K562 (cell line): ENCODE measurements at regions not wholly inside any gene's neighbourhood (a gene's known extent, or its start where the extent isn't known, plus 50 kb on each side); places are given as distances from the start of the nearest gene placed in this dataset.

Experiments used
- ATAC-seq: fragments of 200-7000 bp; cut with Tn5 transposase; 3 replicates; pipeline ENCODE4 v1.9.1; 2020; ENCODE audit warnings: moderate library complexity
- BruUV-seq: library from RNA; stranded (reverse); fragments of 400-500 nt; replicated peaks from 2 replicates; lab custom pipeline; 2021; lab: Mats Ljungman, UMichigan
- CTCF ChIA-PET: fragments of 300-600 bp; formaldehyde crosslinking; extraction: SDS; loops from one replicate; lab custom pipeline; 2021; ENCODE audit warnings: low intra/inter-chr PET ratio; lab: Yijun Ruan, JAX
- POLR2A ChIA-PET: fragments of 300-600, 350-650 bp; sonication (Branson Sonifier 250); formaldehyde crosslinking; extraction: SDS; loops from one replicate; lab custom pipeline; 2021; ENCODE audit warnings: antibody characterized with exemption, inconsistent platforms; lab: Yijun Ruan, JAX
- DNase-seq, 4 experiments: peaks; one replicate each; pipeline versions ENCODE4 v3.0.0 to v3.0.0-alpha.2; 2011 to 2018; ENCODE audit warnings: low spot score in 3 of 4, mixed read lengths in 3 of 4; ENCODE audit errors: extremely low read depth in 1 of 4
- FAIRE-seq: peaks from 2 replicates; lab custom pipeline; 2011; peaks lifted over from hg19 to GRCh38; lab: Jason Lieb, UNC
- H2AFZ ChIP-seq: 2 replicates; pipeline ENCODE4 v1.6.0; 2011; ENCODE audit warnings: low read depth, low read length, control low read depth, inconsistent platforms
- H3K27ac ChIP-seq: fragments of 200-600 bp; 3 replicates; pipeline ENCODE4 v1.8.0; 2011; ENCODE audit warnings: low read depth, mild to moderate bottlenecking, control low read depth, inconsistent platforms, low read length, moderate library complexity, mixed read lengths; ENCODE audit errors: extremely low read depth
- H3K27me3 ChIP-seq, 2 experiments: fragments of 300-600 bp in 1 of 2; 2 replicates in 1 of 2; 3 replicates in 1 of 2; pipeline versions ENCODE4 v1.6.0 to v1.8.0; 2011; ENCODE audit warnings: inconsistent platforms in 2 of 2, low read length in 2 of 2, mild to moderate bottlenecking in 1 of 2, mixed read lengths in 1 of 2, moderate library complexity in 1 of 2; ENCODE audit not compliant: control insufficient read depth in 2 of 2, insufficient read depth in 2 of 2
- H3K36me3 ChIP-seq: fragments of 300-600 bp; 3 replicates; pipeline ENCODE4 v1.8.0; 2011; ENCODE audit warnings: mild to moderate bottlenecking, low read length, inconsistent platforms; ENCODE audit not compliant: control insufficient read depth, insufficient read depth
- H3K4me1 ChIP-seq, 2 experiments: fragments of 200-600 bp in 1 of 2; replicated peaks in 1 of 2; 2 replicates in 1 of 2; 3 replicates in 1 of 2; pipeline versions ENCODE4 v1.5.1 to v1.8.0; 2011; ENCODE audit warnings: inconsistent platforms in 2 of 2, low read length in 2 of 2, mild to moderate bottlenecking in 1 of 2, mixed read lengths in 1 of 2, moderate library complexity in 1 of 2; ENCODE audit not compliant: control insufficient read depth in 2 of 2, insufficient read depth in 2 of 2
- H3K4me2 ChIP-seq: 2 replicates; pipeline ENCODE4 v1.6.1; 2011; ENCODE audit warnings: low read length, control low read depth, inconsistent platforms, mixed read lengths; ENCODE audit not compliant: insufficient read depth
- H3K4me3 ChIP-seq: fragments of 200-600 bp; sonication (generic), shearing (Covaris generic); 2 replicates; pipeline ENCODE4 v1.5.1; 2016; ENCODE audit warnings: control low read depth, inconsistent platforms
- H3K79me2 ChIP-seq: fragments of 200-600 bp; 3 replicates; pipeline ENCODE4 v1.8.0; 2011; ENCODE audit warnings: low read length, inconsistent platforms; ENCODE audit not compliant: control insufficient read depth, insufficient read depth
- H3K9ac ChIP-seq, 2 experiments: 2 replicates each; pipeline versions ENCODE4 v1.6.0 to v1.6.1; 2011; ENCODE audit warnings: low read depth in 2 of 2, low read length in 2 of 2, control low read depth in 1 of 2, inconsistent platforms in 1 of 2, mild to moderate bottlenecking in 1 of 2, mixed read lengths in 1 of 2; ENCODE audit not compliant: insufficient read depth in 1 of 2
- H3K9me1 ChIP-seq: one replicate; pipeline ENCODE4 v1.6.0; 2011; ENCODE audit warnings: inconsistent platforms, mild to moderate bottlenecking, low read length, moderate library complexity; ENCODE audit not compliant: control insufficient read depth, insufficient read depth
- H3K9me3 ChIP-seq: replicated peaks from 2 replicates; pipeline ENCODE4 v1.5.1; 2011; ENCODE audit warnings: low read depth, low read length, inconsistent platforms; ENCODE audit not compliant: control insufficient read depth, insufficient read depth
- H4K20me1 ChIP-seq: replicated peaks from 2 replicates; pipeline ENCODE4 v1.6.1; 2011; ENCODE audit warnings: low read length, inconsistent platforms, mixed read lengths; ENCODE audit not compliant: control insufficient read depth, insufficient read depth
- CCAR2 ChIP-seq: fragments of 200-400 bp; formaldehyde crosslinking; IDR thresholded peaks from 2 replicates; pipeline ENCODE4 v1.6.1; 2017; ENCODE audit warnings: mild to moderate bottlenecking, low read depth, low read length
- CREB3L1 ChIP-seq: fragments of 450-650 bp; IDR thresholded peaks from 2 replicates; pipeline ENCODE4 v1.6.1; 2014; ENCODE audit warnings: low read depth, mild to moderate bottlenecking, moderate library complexity, borderline replicate concordance
- CTBP1 ChIP-seq: fragments of 450-650 bp; IDR thresholded peaks from 2 replicates; pipeline ENCODE4 v1.6.1; 2016; ENCODE audit warnings: borderline replicate concordance
- E2F1 ChIP-seq: sonication (generic); formaldehyde crosslinking; IDR thresholded peaks from 2 replicates; pipeline ENCODE4 v1.8.1; 2023; ENCODE audit warnings: mild to moderate bottlenecking, missing genetic modification reagents, moderate library complexity
- GABPA ChIP-seq: fragments of 200-800 bp; sonication (Bioruptor generic); conservative IDR thresholded peaks from 2 replicates; pipeline ENCODE4 v1.6.1; 2016; ENCODE audit warnings: low read depth, missing genetic modification characterization, missing compliant biosample characterization
- MAFF ChIP-seq: IDR thresholded peaks from 2 replicates; pipeline ENCODE4 v1.6.1; 2012; ENCODE audit warnings: low read length, improper control_type of control experiment
- MAFG ChIP-seq: fragments of 450-650 bp; conservative IDR thresholded peaks from 2 replicates; pipeline ENCODE4 v1.6.1; 2016; ENCODE audit warnings: missing genetic modification characterization, missing compliant biosample characterization
- MAFK ChIP-seq: IDR thresholded peaks from 2 replicates; pipeline ENCODE4 v1.6.1; 2011; ENCODE audit warnings: low read length, improper control_type of control experiment
- NCOA4 ChIP-seq: fragments of 450-650 bp; IDR thresholded peaks from 2 replicates; pipeline ENCODE4 v1.6.1; 2018; ENCODE audit warnings: mild to moderate bottlenecking; ENCODE audit not compliant: partially characterized antibody
- PHF20 ChIP-seq: fragments of 450-650 bp; IDR thresholded peaks from 2 replicates; pipeline ENCODE4 v1.6.1; 2018; ENCODE audit not compliant: partially characterized antibody
- RB1 ChIP-seq: fragments of 450-650 bp; IDR thresholded peaks from 2 replicates; pipeline ENCODE4 v1.6.1; 2017; ENCODE audit warnings: low read depth, mild to moderate bottlenecking
- RBM22 ChIP-seq: fragments of 200-400 bp; formaldehyde crosslinking; IDR thresholded peaks from 2 replicates; pipeline ENCODE4 v1.6.1; 2018; ENCODE audit warnings: low read length, low read depth; ENCODE audit not compliant: poor library complexity, severe bottlenecking
- SAFB ChIP-seq: fragments of 200-400 bp; formaldehyde crosslinking; IDR thresholded peaks from 2 replicates; pipeline ENCODE4 v1.6.1; 2017; ENCODE audit warnings: low read depth, low read length, borderline replicate concordance
- STAT5B ChIP-seq: fragments of 250-450 bp; sonication (Bioruptor Pico); IDR thresholded peaks from 2 replicates; pipeline ENCODE4 v1.8.0; 2021; ENCODE audit warnings: mild to moderate bottlenecking, inconsistent platforms
- TAF1 ChIP-seq: IDR thresholded peaks from 2 replicates; pipeline ENCODE4 v1.6.1; 2011; ENCODE audit warnings: mild to moderate bottlenecking, low read length, moderate library complexity; ENCODE audit not compliant: insufficient read depth, control insufficient read depth, severe bottlenecking; ENCODE audit errors: extremely low read depth
- ZBED1 ChIP-seq: IDR thresholded peaks from 2 replicates; pipeline ENCODE4 v1.6.1; 2014
- ZFPM2 ChIP-seq: fragments of 250-450 bp; sonication (Bioruptor Pico); IDR thresholded peaks from 2 replicates; pipeline ENCODE4 v1.5.1; 2022; ENCODE audit warnings: mild to moderate bottlenecking
- ZNF316 ChIP-seq: fragments of 450-650 bp; IDR thresholded peaks from 2 replicates; pipeline ENCODE4 v1.6.1; 2016
- WGBS: fragments of 100-300 bp; shearing (Covaris generic); methylation state at CpG from one replicate; pipeline ENCODE4 v1.1.6; 2016; ENCODE audit warnings: low coverage, mixed read lengths; ENCODE audit not compliant: insufficient coverage; ENCODE audit errors: missing lambda C conversion rate; 5-methylcytosine and 5-hydroxymethylcytosine counted together
- in situ Hi-C: fragments of 300-500 bp; cut with MboI; formaldehyde crosslinking; loops from 4 replicates; pipeline ENCODE4 v1.15.0; 2018; ENCODE audit warnings: inconsistent platforms, mixed read lengths
- intact Hi-C: fragments of 100-400 bp; cut with micrococcal nuclease; formaldehyde crosslinking; loops from 2 replicates; pipeline ENCODE4 v1.14.2; 2022

DNA sequence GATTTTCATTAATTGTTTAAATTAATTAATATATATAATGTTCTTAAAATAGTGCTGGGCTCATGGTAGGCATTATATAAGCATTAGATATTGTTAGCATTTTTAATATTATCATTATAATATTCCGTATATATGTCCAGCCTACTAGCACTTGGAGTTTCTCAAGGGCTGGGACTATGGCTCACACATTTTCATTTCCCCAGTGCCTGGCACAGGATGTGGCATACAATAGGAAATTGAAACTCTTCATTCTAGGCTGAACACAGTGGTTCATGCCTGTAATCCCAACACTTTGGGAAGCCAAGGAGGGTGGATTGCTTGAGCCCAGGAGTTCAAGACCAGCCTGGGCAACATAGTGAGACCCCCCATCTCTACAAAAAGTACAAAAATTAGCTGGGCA is 170.4 kb downstream of the RSL24D1 start:
- Histone ChIP-seq H3K4me3 (no peak overlapping the region), H3K9ac (no peak overlapping the region), H3K79me2 (no peaks in the 10 kb centered on the region), H3K36me3 (no peaks in the 10 kb centered on the region), H3K27ac (no peak overlapping the region), H3K4me2 (no peak overlapping the region), H2AFZ (no peak overlapping the region), H3K4me1 (no peaks in the 10 kb centered on the region), H3K9me3 (no peaks in the 10 kb centered on the region), H3K9me1 (no peaks in the 10 kb centered on the region), H3K27me3 (no peaks in the 10 kb centered on the region), H4K20me1 (no peaks in the 10 kb centered on the region)
- DNase-seq: no peak
- in situ Hi-C loops (no loop called here), intact Hi-C loops (no loop called here)
- ATAC-seq: no peak
- FAIRE-seq: no peak
- WGBS: 0% methylated on average over 1 of the region's 1 CpG
- POLR2A ChIA-PET: no interaction called here
- TF ChIP-seq E2F1: no peak
- TF ChIP-seq GABPA: no peak
- CTCF ChIA-PET: no interaction called here
- no TSS peak for BruUV-seq

DNA sequence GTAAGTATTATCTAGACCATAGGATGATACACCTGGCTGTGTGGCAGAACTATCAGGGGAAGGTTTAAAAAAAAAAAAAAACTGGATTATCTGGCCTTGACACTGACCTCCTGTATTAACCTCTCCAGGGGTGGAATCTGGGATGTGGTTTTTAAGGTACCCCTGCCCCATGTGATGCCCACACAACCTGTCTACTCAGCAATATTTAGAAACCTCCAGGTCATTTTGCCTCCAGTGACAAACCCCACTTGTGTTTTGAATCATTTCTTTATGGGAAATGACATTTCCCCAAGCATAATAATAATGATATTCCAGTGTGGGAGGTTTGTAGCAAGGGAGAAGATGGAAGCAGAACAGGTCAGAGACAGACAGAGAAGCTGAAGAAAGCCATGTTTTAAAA is 179.1 kb downstream of the RSL24D1 start:
- in situ Hi-C loops (no loop called here), intact Hi-C loops (no loop called here)
- Histone ChIP-seq H4K20me1 (no peaks in the 10 kb centered on the region), H3K36me3 (no peaks in the 10 kb centered on the region), H3K27ac (no peak overlapping the region), H3K4me2 (no peak overlapping the region), H3K4me3 (no peak overlapping the region), H3K4me1 (no peaks in the 10 kb centered on the region), H3K79me2 (no peaks in the 10 kb centered on the region), H3K27me3 (no peaks in the 10 kb centered on the region), H3K9ac (no peak overlapping the region), H3K9me3 (no peaks in the 10 kb centered on the region), H3K9me1 (no peaks in the 10 kb centered on the region), H2AFZ (no peak overlapping the region)
- DNase-seq: no peak
- BruUV-seq: no TSS peak
- ATAC-seq: no peak
- ChIA-PET POLR2A (no interaction called here), CTCF (no interaction called here)
- FAIRE-seq: no peak
- TF ChIP-seq RBM22 (no peak), CCAR2 (no peak), ZNF316 (peak; percentile 58), CREB3L1 (no peak), SAFB (no peak), MAFK (peak; percentile 60), MAFF (peak; percentile 55), CTBP1 (no peak), ZBED1 (no peak), NCOA4 (no peak), MAFG (tag) (0 out of 2 replicates have a peak, but pooled peaks have one; percentile 11), PHF20 (no peak), ZFPM2 (CRISPR knock-in tag) (no peak), STAT5B (CRISPR knock-in tag) (no peak), TAF1 (no peak), RB1 (no peak)
